NCI-H2196 (cell line): ENCODE measurements at regions not wholly inside any gene's neighbourhood (a gene's known extent, or its start where the extent isn't known, plus 50 kb on each side); places are given as distances from the start of the nearest gene placed in this dataset.
"Not testable (repeated sequence)": the region's sequence is repeated elsewhere in the genome, so short reads cannot be mapped to it uniquely, and the experiment has no call there.

Source experiments
- DNase-seq: peaks from one replicate; lab custom pipeline; 2025; ENCODE audit not compliant: unreplicated experiment; lab: John Stamatoyannopoulos, UW

GRCh38 chrX:7640392-7640791, 202.6 kb upstream of the VCX start:
- DNase-seq: no peak

- no peak for DNase-seq
Measured at GRCh38 chrX:7638078-7638710, 204.8 kb upstream of the VCX start.

- DNase-seq: no peak
Measured at GRCh38 chrX:7637066-7637465, 205.9 kb upstream of the VCX start.

GRCh38 chrX:7635604-7636003, 207.4 kb upstream of the VCX start:
- DNase-seq: no peak

- DNase-seq: no peak
Measured at GRCh38 chrX:7620560-7620959, 222.4 kb upstream of the VCX start.

GRCh38 chrX:7617994-7618393, 225.0 kb upstream of the VCX start:
- DNase-seq: no peak

GRCh38 chrX:7614616-7615015, 228.4 kb upstream of the VCX start:
- peak; percentile 65 for DNase-seq

GRCh38 chrX:7608625-7609024, 234.3 kb upstream of the VCX start:
- not testable (repeated sequence) for DNase-seq

GRCh38 chrX:7606039-7606652, 236.8 kb upstream of the VCX start:
- peak; percentile 7 for DNase-seq

GRCh38 chrX:7603387-7603786, 239.6 kb upstream of the VCX start:
- no peak for DNase-seq

- DNase-seq: no peak
Measured at GRCh38 chrX:7596822-7597221, 246.1 kb upstream of the VCX start.

- not testable (repeated sequence) for DNase-seq
Measured at GRCh38 chrX:7593370-7593769, 249.6 kb upstream of the VCX start.

- peak; percentile 5 for DNase-seq
Measured at GRCh38 chrX:7586126-7586525, 256.8 kb upstream of the VCX start.

- DNase-seq: peak; percentile 7
Measured at GRCh38 chrX:7582191-7582590, 260.8 kb upstream of the VCX start.

- DNase-seq: no peak
Measured at GRCh38 chrX:7580127-7580526, 262.8 kb upstream of the VCX start.

GRCh38 chrX:7574325-7574724, 268.6 kb upstream of the VCX start:
- DNase-seq: no peak

GRCh38 chrX:7570432-7571029, 272.4 kb upstream of the VCX start:
- DNase-seq: no peak

GRCh38 chrX:7568597-7568996, 274.4 kb upstream of the VCX start:
- DNase-seq: no peak

- DNase-seq: no peak
Measured at GRCh38 chrX:7568130-7568529, 274.8 kb upstream of the VCX start.

- no peak for DNase-seq
Measured at GRCh38 chrX:7552760-7553159, 290.2 kb upstream of the VCX start.

- no peak for DNase-seq
Measured at GRCh38 chrX:7546551-7547080, 296.4 kb upstream of the VCX start.

- DNase-seq: no peak
Measured at GRCh38 chrX:7545564-7545963, 297.4 kb upstream of the VCX start.
